HEK293 (cell line): ENCODE measurements at regions not wholly inside any gene's neighbourhood (a gene's known extent, or its start where the extent isn't known, plus 50 kb on each side); places are given as distances from the start of the nearest gene placed in this dataset.
A peak's percentile ranks its signal among the peaks of the same experiment; 100 is the strongest.

ENCODE experiments used
- GFI1B ChIP-seq: fragments of 450-650 bp; formaldehyde crosslinking; IDR thresholded peaks from 2 replicates; pipeline ENCODE4 v1.5.1; 2016; ENCODE audit warnings: missing biosample characterization, missing genetic modification characterization
- HOXA7 ChIP-seq: sonication (generic); formaldehyde crosslinking; IDR thresholded peaks from 2 replicates; pipeline ENCODE4 v1.8.1; 2022; ENCODE audit warnings: missing genetic modification reagents, borderline replicate concordance
- IKZF3 ChIP-seq: fragments of 450-650 bp; IDR thresholded peaks from 2 replicates; pipeline ENCODE4 v1.5.0; 2018; ENCODE audit warnings: missing biosample characterization, mild to moderate bottlenecking, missing genetic modification characterization, moderate library complexity
- WT1 ChIP-seq: fragments of 450-650 bp; formaldehyde crosslinking; IDR thresholded peaks from 2 replicates; pipeline ENCODE4 v1.5.1; 2016; ENCODE audit warnings: missing biosample characterization, missing genetic modification characterization
- YY2 ChIP-seq: fragments of 450-650 bp; formaldehyde crosslinking; IDR thresholded peaks from 2 replicates; pipeline ENCODE4 v1.5.1; 2016; ENCODE audit warnings: missing biosample characterization, missing genetic modification characterization
- ZBTB1 ChIP-seq: fragments of 450-650 bp; formaldehyde crosslinking; IDR thresholded peaks from 2 replicates; pipeline ENCODE4 v1.5.1; 2016; ENCODE audit warnings: missing biosample characterization, missing genetic modification characterization
- ZBTB8A ChIP-seq: fragments of 450-650 bp; formaldehyde crosslinking; IDR thresholded peaks from 2 replicates; pipeline ENCODE4 v1.5.1; 2016; ENCODE audit warnings: missing biosample characterization, missing genetic modification characterization
- ZFP37 ChIP-seq: fragments of 450-650 bp; formaldehyde crosslinking; IDR thresholded peaks from 2 replicates; pipeline ENCODE4 v1.5.1; 2016; ENCODE audit warnings: missing biosample characterization, missing genetic modification characterization
- ZFP41 ChIP-seq: fragments of 450-650 bp; formaldehyde crosslinking; IDR thresholded peaks from 2 replicates; pipeline ENCODE4 v1.5.1; 2016; ENCODE audit warnings: missing biosample characterization, missing genetic modification characterization, borderline replicate concordance
- ZNF10 ChIP-seq: fragments of 450-650 bp; formaldehyde crosslinking; IDR thresholded peaks from 2 replicates; pipeline ENCODE4 v1.5.1; 2017; ENCODE audit warnings: missing biosample characterization, missing genetic modification characterization
- ZNF169 ChIP-seq: fragments of 450-650 bp; formaldehyde crosslinking; IDR thresholded peaks from 2 replicates; pipeline ENCODE4 v1.5.1; 2016; ENCODE audit warnings: missing biosample characterization, missing genetic modification characterization
- ZNF184 ChIP-seq: fragments of 450-650 bp; IDR thresholded peaks from 2 replicates; pipeline ENCODE4 v1.5.1; 2018; ENCODE audit warnings: missing biosample characterization, mild to moderate bottlenecking, missing genetic modification characterization
- ZNF202 ChIP-seq: fragments of 450-650 bp; formaldehyde crosslinking; IDR thresholded peaks from 2 replicates; pipeline ENCODE4 v1.5.1; 2016; ENCODE audit warnings: missing biosample characterization, missing genetic modification characterization, borderline replicate concordance
- ZNF416 ChIP-seq: fragments of 450-650 bp; formaldehyde crosslinking; IDR thresholded peaks from 2 replicates; pipeline ENCODE4 v1.5.1; 2016; ENCODE audit warnings: missing biosample characterization, missing genetic modification characterization
- ZNF423 ChIP-seq: fragments of 450-650 bp; formaldehyde crosslinking; IDR thresholded peaks from 2 replicates; pipeline ENCODE4 v1.5.1; 2016; ENCODE audit warnings: missing biosample characterization, missing genetic modification characterization
- ZNF501 ChIP-seq: fragments of 450-650 bp; formaldehyde crosslinking; IDR thresholded peaks from 2 replicates; pipeline ENCODE4 v1.5.1; 2016; ENCODE audit warnings: missing biosample characterization, missing genetic modification characterization
- ZNF701 ChIP-seq: fragments of 450-650 bp; formaldehyde crosslinking; IDR thresholded peaks from 2 replicates; pipeline ENCODE4 v1.5.1; 2016; ENCODE audit warnings: missing biosample characterization, missing genetic modification characterization
- ZNF792 ChIP-seq: fragments of 450-650 bp; formaldehyde crosslinking; IDR thresholded peaks from 2 replicates; pipeline ENCODE4 v1.5.1; 2016; ENCODE audit warnings: missing biosample characterization, missing genetic modification characterization
- ZSCAN30 ChIP-seq: fragments of 450-650 bp; IDR thresholded peaks from 2 replicates; pipeline ENCODE4 v1.5.1; 2018; ENCODE audit warnings: missing biosample characterization, mild to moderate bottlenecking, missing genetic modification characterization, moderate library complexity
- TF ChIP-seq, protein P1 (sequence below): fragments of 450-650 bp; formaldehyde crosslinking; IDR thresholded peaks from 2 replicates; pipeline ENCODE4 v1.5.1; 2016; ENCODE audit warnings: missing biosample characterization, missing genetic modification characterization
- TF ChIP-seq, protein P2 (sequence below): fragments of 450-650 bp; IDR thresholded peaks from 2 replicates; pipeline ENCODE4 v1.5.1; 2018; ENCODE audit warnings: missing biosample characterization, mild to moderate bottlenecking, missing genetic modification characterization
- TF ChIP-seq, protein P3 (sequence below): fragments of 450-650 bp; formaldehyde crosslinking; IDR thresholded peaks from 2 replicates; pipeline ENCODE4 v1.5.1; 2016; ENCODE audit warnings: missing biosample characterization, missing genetic modification characterization
- TF ChIP-seq, protein P4 (sequence below): fragments of 450-650 bp; formaldehyde crosslinking; IDR thresholded peaks from 2 replicates; pipeline ENCODE4 v1.5.1; 2016; ENCODE audit warnings: missing biosample characterization, missing genetic modification characterization
- TF ChIP-seq, protein P5 (sequence below): fragments of 450-650 bp; formaldehyde crosslinking; IDR thresholded peaks from 2 replicates; pipeline ENCODE4 v1.5.1; 2016; ENCODE audit warnings: missing biosample characterization, missing genetic modification characterization
- TF ChIP-seq, protein P6 (sequence below): fragments of 450-650 bp; formaldehyde crosslinking; IDR thresholded peaks from 2 replicates; pipeline ENCODE4; 2016; ENCODE audit warnings: missing biosample characterization, missing genetic modification characterization
- TF ChIP-seq, protein P7 (sequence below): sonication (generic); formaldehyde crosslinking; IDR thresholded peaks from 2 replicates; pipeline ENCODE4 v1.8.1; 2022; ENCODE audit warnings: mild to moderate bottlenecking, moderate library complexity, missing genetic modification reagents

DNA sequence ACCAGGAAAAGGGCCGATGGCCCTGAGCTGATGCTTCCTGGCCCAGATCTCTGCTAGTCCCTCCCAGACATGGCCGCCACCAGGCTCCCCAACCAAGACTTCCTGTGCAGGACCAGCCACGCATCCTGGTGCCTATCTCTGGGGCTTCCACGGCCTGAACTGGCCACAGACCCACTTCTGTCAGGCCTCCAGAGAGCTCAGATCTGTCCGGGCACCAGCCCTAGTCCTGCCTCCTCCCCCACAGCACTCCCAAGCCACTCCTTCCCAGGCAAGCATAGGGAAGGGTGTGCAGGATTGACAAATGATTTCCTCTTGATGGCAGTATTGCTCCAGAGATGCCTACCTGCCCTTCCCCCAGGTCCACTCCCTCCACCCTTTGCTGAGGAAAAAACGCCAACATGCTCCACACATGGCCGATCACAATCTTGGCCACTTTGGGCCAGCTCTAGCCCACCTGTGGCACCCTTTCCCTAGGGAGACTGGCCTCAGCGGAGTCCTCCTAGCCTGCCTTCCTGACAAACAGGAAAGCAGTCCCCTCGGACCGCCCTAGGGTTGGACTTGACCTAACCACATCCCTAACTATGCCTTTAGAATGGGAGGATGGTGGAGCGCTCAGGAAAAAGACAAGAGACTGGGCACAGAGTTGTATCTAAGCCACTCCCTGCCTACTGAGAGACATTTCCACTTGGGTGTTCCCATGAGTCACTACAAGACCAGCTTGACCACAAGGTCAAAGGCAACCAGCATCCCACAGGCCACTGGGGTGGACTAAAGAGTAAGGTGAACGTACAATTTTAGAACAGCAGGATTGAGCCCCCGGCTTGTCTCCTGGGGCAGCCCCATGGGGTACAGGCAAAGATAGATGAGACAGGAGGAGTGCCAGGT is 277.5 kb upstream of the AGTR2 start (continued):
- TF ChIP-seq, protein P1, sequence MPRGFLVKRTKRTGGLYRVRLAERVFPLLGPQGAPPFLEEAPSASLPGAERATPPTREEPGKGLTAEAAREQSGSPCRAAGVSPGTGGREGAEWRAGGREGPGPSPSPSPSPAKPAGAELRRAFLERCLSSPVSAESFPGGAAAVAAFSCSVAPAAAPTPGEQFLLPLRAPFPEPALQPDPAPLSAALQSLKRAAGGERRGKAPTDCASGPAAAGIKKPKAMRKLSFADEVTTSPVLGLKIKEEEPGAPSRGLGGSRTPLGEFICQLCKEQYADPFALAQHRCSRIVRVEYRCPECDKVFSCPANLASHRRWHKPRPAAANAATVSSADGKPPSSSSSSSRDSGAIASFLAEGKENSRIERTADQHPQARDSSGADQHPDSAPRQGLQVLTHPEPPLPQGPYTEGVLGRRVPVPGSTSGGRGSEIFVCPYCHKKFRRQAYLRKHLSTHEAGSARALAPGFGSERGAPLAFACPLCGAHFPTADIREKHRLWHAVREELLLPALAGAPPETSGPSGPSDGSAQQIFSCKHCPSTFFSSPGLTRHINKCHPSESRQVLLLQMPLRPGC (tag by site-specific recombination): peak; percentile 87
- TF ChIP-seq ZNF169 (tag by site-specific recombination) (no peak), ZNF792 (tag by site-specific recombination) (no peak), ZNF10 (tag by site-specific recombination) (no peak), ZFP41 (tag by site-specific recombination) (no peak), ZNF416 (no peak), ZNF423 (tag by site-specific recombination) (peak; percentile 98), WT1 (no peak), IKZF3 (tag by site-specific recombination) (peak; percentile 79; the same call in 1 of the 2 replicates), HOXA7 (CRISPR knock-in tag) (no peak), ZNF701 (tag by site-specific recombination) (no peak), GFI1B (tag by site-specific recombination) (peak; percentile 15; the same call in 1 of the 2 replicates), ZBTB1 (tag by site-specific recombination) (0 out of 2 replicates have a peak, but pooled peaks have one; percentile 36), ZSCAN30 (tag by site-specific recombination) (peak; percentile 72), ZFP37 (tag by site-specific recombination) (no peak), YY2 (tag by site-specific recombination) (peak; percentile 83), ZBTB8A (tag by site-specific recombination) (peak; percentile 74), ZNF202 (no peak), ZNF501 (no peak), ZNF184 (tag by site-specific recombination) (no peak)
- TF ChIP-seq, protein P2, sequence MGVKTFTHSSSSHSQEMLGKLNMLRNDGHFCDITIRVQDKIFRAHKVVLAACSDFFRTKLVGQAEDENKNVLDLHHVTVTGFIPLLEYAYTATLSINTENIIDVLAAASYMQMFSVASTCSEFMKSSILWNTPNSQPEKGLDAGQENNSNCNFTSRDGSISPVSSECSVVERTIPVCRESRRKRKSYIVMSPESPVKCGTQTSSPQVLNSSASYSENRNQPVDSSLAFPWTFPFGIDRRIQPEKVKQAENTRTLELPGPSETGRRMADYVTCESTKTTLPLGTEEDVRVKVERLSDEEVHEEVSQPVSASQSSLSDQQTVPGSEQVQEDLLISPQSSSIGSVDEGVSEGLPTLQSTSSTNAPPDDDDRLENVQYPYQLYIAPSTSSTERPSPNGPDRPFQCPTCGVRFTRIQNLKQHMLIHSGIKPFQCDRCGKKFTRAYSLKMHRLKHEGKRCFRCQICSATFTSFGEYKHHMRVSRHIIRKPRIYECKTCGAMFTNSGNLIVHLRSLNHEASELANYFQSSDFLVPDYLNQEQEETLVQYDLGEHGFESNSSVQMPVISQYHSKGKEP (tag by site-specific recombination): no peak
- TF ChIP-seq, protein P3, sequence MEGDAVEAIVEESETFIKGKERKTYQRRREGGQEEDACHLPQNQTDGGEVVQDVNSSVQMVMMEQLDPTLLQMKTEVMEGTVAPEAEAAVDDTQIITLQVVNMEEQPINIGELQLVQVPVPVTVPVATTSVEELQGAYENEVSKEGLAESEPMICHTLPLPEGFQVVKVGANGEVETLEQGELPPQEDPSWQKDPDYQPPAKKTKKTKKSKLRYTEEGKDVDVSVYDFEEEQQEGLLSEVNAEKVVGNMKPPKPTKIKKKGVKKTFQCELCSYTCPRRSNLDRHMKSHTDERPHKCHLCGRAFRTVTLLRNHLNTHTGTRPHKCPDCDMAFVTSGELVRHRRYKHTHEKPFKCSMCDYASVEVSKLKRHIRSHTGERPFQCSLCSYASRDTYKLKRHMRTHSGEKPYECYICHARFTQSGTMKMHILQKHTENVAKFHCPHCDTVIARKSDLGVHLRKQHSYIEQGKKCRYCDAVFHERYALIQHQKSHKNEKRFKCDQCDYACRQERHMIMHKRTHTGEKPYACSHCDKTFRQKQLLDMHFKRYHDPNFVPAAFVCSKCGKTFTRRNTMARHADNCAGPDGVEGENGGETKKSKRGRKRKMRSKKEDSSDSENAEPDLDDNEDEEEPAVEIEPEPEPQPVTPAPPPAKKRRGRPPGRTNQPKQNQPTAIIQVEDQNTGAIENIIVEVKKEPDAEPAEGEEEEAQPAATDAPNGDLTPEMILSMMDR (tag by site-specific recombination): peak; percentile 100
- TF ChIP-seq, protein P4, sequence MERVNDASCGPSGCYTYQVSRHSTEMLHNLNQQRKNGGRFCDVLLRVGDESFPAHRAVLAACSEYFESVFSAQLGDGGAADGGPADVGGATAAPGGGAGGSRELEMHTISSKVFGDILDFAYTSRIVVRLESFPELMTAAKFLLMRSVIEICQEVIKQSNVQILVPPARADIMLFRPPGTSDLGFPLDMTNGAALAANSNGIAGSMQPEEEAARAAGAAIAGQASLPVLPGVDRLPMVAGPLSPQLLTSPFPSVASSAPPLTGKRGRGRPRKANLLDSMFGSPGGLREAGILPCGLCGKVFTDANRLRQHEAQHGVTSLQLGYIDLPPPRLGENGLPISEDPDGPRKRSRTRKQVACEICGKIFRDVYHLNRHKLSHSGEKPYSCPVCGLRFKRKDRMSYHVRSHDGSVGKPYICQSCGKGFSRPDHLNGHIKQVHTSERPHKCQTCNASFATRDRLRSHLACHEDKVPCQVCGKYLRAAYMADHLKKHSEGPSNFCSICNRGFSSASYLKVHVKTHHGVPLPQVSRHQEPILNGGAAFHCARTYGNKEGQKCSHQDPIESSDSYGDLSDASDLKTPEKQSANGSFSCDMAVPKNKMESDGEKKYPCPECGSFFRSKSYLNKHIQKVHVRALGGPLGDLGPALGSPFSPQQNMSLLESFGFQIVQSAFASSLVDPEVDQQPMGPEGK (tag by site-specific recombination): peak; percentile 71
- TF ChIP-seq, protein P5, sequence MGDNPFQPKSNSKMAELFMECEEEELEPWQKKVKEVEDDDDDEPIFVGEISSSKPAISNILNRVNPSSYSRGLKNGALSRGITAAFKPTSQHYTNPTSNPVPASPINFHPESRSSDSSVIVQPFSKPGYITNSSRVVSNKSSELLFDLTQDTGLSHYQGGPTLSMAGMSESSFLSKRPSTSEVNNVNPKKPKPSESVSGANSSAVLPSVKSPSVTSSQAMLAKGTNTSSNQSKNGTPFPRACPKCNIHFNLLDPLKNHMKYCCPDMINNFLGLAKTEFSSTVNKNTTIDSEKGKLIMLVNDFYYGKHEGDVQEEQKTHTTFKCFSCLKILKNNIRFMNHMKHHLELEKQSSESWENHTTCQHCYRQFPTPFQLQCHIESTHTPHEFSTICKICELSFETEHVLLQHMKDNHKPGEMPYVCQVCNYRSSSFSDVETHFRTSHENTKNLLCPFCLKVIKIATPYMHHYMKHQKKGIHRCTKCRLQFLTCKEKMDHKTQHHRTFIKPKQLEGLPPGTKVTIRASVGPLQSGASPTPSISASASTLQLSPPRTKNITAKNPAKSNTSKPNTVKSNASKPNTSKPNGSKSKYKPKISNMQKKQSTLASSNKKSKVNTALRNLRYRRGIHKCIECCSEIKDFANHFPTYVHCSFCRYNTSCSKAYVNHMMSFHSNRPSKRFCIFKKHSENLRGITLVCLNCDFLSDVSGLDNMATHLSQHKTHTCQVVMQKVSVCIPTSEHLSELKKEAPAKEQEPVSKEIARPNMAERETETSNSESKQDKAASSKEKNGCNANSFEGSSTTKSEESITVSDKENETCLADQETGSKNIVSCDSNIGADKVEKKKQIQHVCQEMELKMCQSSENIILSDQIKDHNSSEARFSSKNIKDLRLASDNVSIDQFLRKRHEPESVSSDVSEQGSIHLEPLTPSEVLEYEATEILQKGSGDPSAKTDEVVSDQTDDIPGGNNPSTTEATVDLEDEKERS: no peak
- TF ChIP-seq, protein P6, sequence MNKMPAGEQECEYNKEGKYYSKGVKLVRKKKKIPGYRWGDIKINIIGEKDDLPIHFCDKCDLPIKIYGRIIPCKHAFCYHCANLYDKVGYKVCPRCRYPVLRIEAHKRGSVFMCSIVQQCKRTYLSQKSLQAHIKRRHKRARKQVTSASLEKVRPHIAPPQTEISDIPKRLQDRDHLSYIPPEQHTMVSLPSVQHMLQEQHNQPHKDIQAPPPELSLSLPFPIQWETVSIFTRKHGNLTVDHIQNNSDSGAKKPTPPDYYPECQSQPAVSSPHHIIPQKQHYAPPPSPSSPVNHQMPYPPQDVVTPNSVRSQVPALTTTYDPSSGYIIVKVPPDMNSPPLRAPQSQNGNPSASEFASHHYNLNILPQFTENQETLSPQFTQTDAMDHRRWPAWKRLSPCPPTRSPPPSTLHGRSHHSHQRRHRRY (tag by site-specific recombination): no peak; the same call in 1 of the 2 replicates
- TF ChIP-seq, protein P7, sequence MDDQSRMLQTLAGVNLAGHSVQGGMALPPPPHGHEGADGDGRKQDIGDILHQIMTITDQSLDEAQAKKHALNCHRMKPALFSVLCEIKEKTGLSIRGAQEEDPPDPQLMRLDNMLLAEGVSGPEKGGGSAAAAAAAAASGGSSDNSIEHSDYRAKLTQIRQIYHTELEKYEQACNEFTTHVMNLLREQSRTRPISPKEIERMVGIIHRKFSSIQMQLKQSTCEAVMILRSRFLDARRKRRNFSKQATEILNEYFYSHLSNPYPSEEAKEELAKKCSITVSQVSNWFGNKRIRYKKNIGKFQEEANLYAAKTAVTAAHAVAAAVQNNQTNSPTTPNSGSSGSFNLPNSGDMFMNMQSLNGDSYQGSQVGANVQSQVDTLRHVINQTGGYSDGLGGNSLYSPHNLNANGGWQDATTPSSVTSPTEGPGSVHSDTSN (CRISPR knock-in tag): no peak
